Head of caudate nucleus (tissue), 42 donors: ENCODE measurements at regions not wholly inside any gene's neighbourhood (a gene's known extent, or its start where the extent isn't known, plus 50 kb on each side); places are given as distances from the start of the nearest gene placed in this dataset.

ENCODE experiments used
- DNase-seq, 42 donors: peaks; one replicate each; pipeline versions ENCODE4 v3.0.0 to v3.0.0-alpha.2; 2020 to 2021; ENCODE audit warnings: mixed read lengths in 7 of 42
- intact Hi-C: fragments of 100-400 bp; cut with DNase I; formaldehyde crosslinking; loops from one replicate; pipeline ENCODE4 v1.15.0; 2022

GRCh38 chr5:113984928-113985327 lies 376.9 kb upstream of the KCNN2 start:
- DNase-seq, result no peak
- intact Hi-C loops, result no loop called here

GRCh38 chr5:113985505-113985904 lies 376.4 kb upstream of the KCNN2 start:
- no peak for DNase-seq
- intact Hi-C loops, result no loop called here

GRCh38 chr5:113989278-113989912 lies 372.5 kb upstream of the KCNN2 start:
- intact Hi-C loops, result no loop called here

GRCh38 chr5:113989913-113990305 lies 372.0 kb upstream of the KCNN2 start:
- DNase-seq, result no peak
- intact Hi-C loops, result no loop called here

More at GRCh38 chr5:113989278-113989912, 372.5 kb upstream of the KCNN2 start:
- no peak for DNase-seq

- intact Hi-C loops, result no loop called here
Measured at GRCh38 chr5:114001076-114001475, 360.8 kb upstream of the KCNN2 start.

GRCh38 chr5:114006582-114006981 lies 355.3 kb upstream of the KCNN2 start:
- no peak for DNase-seq
- intact Hi-C loops, result no loop called here

More at GRCh38 chr5:114001076-114001475, 360.8 kb upstream of the KCNN2 start:
- no peak for DNase-seq

GRCh38 chr5:114007678-114008077 lies 354.2 kb upstream of the KCNN2 start:
- DNase-seq, result peak in 6 of 42 donors; percentile 5 to 45 (median 19)
- intact Hi-C loops, result no loop called here

- no peak for DNase-seq
- intact Hi-C loops, result no loop called here
Measured at GRCh38 chr5:114010362-114010761, 351.5 kb upstream of the KCNN2 start.

- intact Hi-C loops, result no loop called here
- DNase-seq, result peak in 3 of 42 donors; percentile 1 to 25 (median 6)
Measured at GRCh38 chr5:114018186-114018585, 343.7 kb upstream of the KCNN2 start.

GRCh38 chr5:114038756-114039155 lies 323.1 kb upstream of the KCNN2 start:
- DNase-seq, result no peak
- intact Hi-C loops, result no loop called here

- intact Hi-C loops, result no loop called here
- DNase-seq, result no peak
Measured at GRCh38 chr5:114050087-114050486, 311.8 kb upstream of the KCNN2 start.

- no peak for DNase-seq
- intact Hi-C loops, result no loop called here
Measured at GRCh38 chr5:114053372-114053771, 308.5 kb upstream of the KCNN2 start.

- intact Hi-C loops, result no loop called here
Measured at GRCh38 chr5:114054594-114054993, 307.3 kb upstream of the KCNN2 start.

GRCh38 chr5:114055318-114056184 lies 306.3 kb upstream of the KCNN2 start:
- DNase-seq, result peak; percentile 34 to 86 (median 66)
- intact Hi-C loops, result no loop called here

More at GRCh38 chr5:114054594-114054993, 307.3 kb upstream of the KCNN2 start:
- DNase-seq, result no peak

GRCh38 chr5:114056185-114056538 lies 305.7 kb upstream of the KCNN2 start:
- DNase-seq, result peak in 1 of 42 donors; percentile 26
- intact Hi-C loops, result no loop called here

- intact Hi-C loops, result no loop called here
- no peak for DNase-seq
Measured at GRCh38 chr5:114060866-114061265, 301.0 kb upstream of the KCNN2 start.

GRCh38 chr5:114062932-114063867 lies 298.7 kb upstream of the KCNN2 start:
- DNase-seq, result no peak
- intact Hi-C loops, result no loop called here

GRCh38 chr5:114065912-114066311 lies 296.0 kb upstream of the KCNN2 start:
- intact Hi-C loops, result no loop called here
- no peak for DNase-seq

- intact Hi-C loops, result no loop called here
- no peak for DNase-seq
Measured at GRCh38 chr5:114070093-114070722, 291.7 kb upstream of the KCNN2 start.
